Heart left ventricle (tissue), 16 donors: ENCODE measurements at regions not wholly inside any gene's neighbourhood (a gene's known extent, or its start where the extent isn't known, plus 50 kb on each side); places are given as distances from the start of the nearest gene placed in this dataset.

Experiments
- ATAC-seq, 4 donors: fragments of 200-7000 bp; cut with Tn5 transposase; one replicate each; pipeline ENCODE4 v1.9.1; 2020 to 2022; ENCODE audit warnings: moderate library complexity in 4 of 4, mild to moderate bottlenecking in 3 of 4, moderate number of reproducible peaks in 1 of 4
- DNase-seq, 5 donors: peaks; one replicate each; pipeline ENCODE4 v3.0.0-alpha.2; 2020
- H3K27ac ChIP-seq, 12 donors: fragments of 200-600 bp; sonication (generic) in 4 of 12; one replicate each; pipeline versions ENCODE4 v1.5.0 to v1.8.0; 2016 to 2022; ENCODE audit warnings: mild to moderate bottlenecking in 2 of 12
- H3K27me3 ChIP-seq, 9 donors: fragments of 200-600 bp; sonication (generic) in 2 of 9; one replicate each; pipeline versions ENCODE4 v1.5.1 to v1.8.0; 2016 to 2022; ENCODE audit warnings: mild to moderate bottlenecking in 3 of 9
- H3K36me3 ChIP-seq, 9 donors: fragments of 200-600 bp; sonication (generic) in 2 of 9; one replicate each; pipeline versions ENCODE4 v1.5.0 to v1.8.0; 2018 to 2022; ENCODE audit warnings: mild to moderate bottlenecking in 2 of 9
- H3K4me1 ChIP-seq, 12 donors: fragments of 200-600 bp; sonication (generic) in 4 of 12; one replicate each; pipeline versions ENCODE4 v1.5.0 to v1.8.0; 2016 to 2022; ENCODE audit warnings: mild to moderate bottlenecking in 3 of 12
- H3K4me3 ChIP-seq, 12 donors: fragments of 200-600 bp; sonication (generic) in 4 of 12; one replicate each; pipeline versions ENCODE4 v1.5.0 to v1.8.0; 2017 to 2022; ENCODE audit warnings: mild to moderate bottlenecking in 9 of 12, moderate library complexity in 4 of 12
- H3K9me3 ChIP-seq, 12 donors: fragments of 200-600 bp; sonication (generic) in 4 of 12; one replicate each; pipeline versions ENCODE4 v1.5.0 to v1.8.0; 2016 to 2022; ENCODE audit warnings: mild to moderate bottlenecking in 1 of 12
- POLR2A ChIP-seq, 2 donors: fragments of 450-650 bp; IDR thresholded peaks; one replicate each; pipeline ENCODE4 v1.6.1; 2017; ENCODE audit warnings: antibody characterized with exemption in 2 of 2, mild to moderate bottlenecking in 2 of 2, moderate library complexity in 2 of 2
- WGBS, 4 donors: extraction: QIAGEN DNeasy Blood & Tissue Kit in 2 of 4; methylation state at CpG; one replicate each; pipeline versions ENCODE4 v1.1.5 to v1.1.7; 2013 to 2018; 5-methylcytosine and 5-hydroxymethylcytosine counted together
- intact Hi-C, 10 donors: fragments of 100-400 bp; cut with DNase I; formaldehyde crosslinking; loops; one replicate each; pipeline versions ENCODE4 v1.11.1 to v1.14.2; 2022
- TF ChIP-seq, protein P1 (sequence below), 12 donors: fragments of 200-600 bp; sonication (generic) in 4 of 12; IDR thresholded peaks; one replicate each; pipeline versions ENCODE4 v1.5.0 to v1.8.0; 2018 to 2022; ENCODE audit warnings: antibody characterized with exemption in 12 of 12, mild to moderate bottlenecking in 5 of 12
- donor health status: ischemic (EF 13 %, LVEDD 7.1; RV severe dilation, severe dysfunction).
- donor health status: healthy with polysubstance abuse.
- donor health status: DM: no; HTN: yes; CAD: no.
- donor health status: DM: no; HTN: no; CAD: no.
- donor health status: ischemic (EF 25% LVEDD 6.9; RV normal size, moderate dysfunction).
- donor health status: ischemic (EF 25% LVEDD 5.7; RV mildly dilated, moderate dysfunction).
- donor health status: healthy.
- donor health status: DM: yes; HTN: yes; CAD: no.
- donor health status: ischemic (EF 35%, LVEDD 5.7; RV mildly dilated, moderate dysfunction).
- donor health status: nonischemic (EF 11% LVEDD 7.7; RV severe dilation, severe dysfunction).
- donor health status: DM: yes; HTN: yes; CAD: no.
- donor health status: PGD.
- donor health status: ischemic (EF 29% LVEDD 5.4; RV normal size, mild dysfunction).
- donor health status: nonischemic (EF 23%, LVEDD 6.1; RV moderate dilation, normal function).

DNA sequence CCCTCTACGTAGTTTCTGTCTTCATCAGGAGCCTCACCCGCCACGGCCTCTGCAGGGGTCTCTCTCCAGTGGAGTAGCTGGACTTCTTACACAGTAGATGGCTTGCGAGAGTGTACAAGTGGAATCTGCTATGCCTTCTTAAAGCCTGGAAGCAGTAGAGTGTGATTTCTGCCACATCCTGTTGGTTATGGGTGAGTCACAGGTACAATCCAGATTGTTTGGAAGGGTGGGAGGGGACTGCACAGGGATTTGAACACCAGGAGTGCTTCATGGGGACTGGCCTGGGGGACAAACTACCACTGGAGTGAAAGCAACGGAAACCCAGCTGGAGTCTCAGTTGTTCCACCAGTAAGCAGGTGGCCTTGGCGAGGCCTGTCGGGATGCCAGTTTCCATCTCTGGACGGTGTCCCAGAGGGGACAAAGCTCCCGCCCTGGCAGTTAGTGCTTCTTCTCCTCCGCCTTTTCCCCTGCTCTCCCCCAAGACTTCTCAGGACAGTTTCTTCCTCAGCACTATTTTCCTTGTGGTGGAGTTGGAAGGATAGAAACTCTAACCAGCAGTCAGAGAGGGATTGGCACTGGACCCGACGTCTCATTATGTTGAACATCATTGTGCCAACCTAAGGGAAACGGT, 85.0 kb upstream of the RCN1 start:
- TF ChIP-seq POLR2A (IDR thresholded peaks at IDR 0.05) = no peak
- TF ChIP-seq, protein P1, sequence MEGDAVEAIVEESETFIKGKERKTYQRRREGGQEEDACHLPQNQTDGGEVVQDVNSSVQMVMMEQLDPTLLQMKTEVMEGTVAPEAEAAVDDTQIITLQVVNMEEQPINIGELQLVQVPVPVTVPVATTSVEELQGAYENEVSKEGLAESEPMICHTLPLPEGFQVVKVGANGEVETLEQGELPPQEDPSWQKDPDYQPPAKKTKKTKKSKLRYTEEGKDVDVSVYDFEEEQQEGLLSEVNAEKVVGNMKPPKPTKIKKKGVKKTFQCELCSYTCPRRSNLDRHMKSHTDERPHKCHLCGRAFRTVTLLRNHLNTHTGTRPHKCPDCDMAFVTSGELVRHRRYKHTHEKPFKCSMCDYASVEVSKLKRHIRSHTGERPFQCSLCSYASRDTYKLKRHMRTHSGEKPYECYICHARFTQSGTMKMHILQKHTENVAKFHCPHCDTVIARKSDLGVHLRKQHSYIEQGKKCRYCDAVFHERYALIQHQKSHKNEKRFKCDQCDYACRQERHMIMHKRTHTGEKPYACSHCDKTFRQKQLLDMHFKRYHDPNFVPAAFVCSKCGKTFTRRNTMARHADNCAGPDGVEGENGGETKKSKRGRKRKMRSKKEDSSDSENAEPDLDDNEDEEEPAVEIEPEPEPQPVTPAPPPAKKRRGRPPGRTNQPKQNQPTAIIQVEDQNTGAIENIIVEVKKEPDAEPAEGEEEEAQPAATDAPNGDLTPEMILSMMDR (IDR thresholded peaks at IDR 0.05) = no peak
- WGBS, 4 donors = 83 to 91% (median 86%) methylated on average over 10 to 13 of the region's 13 CpGs
- intact Hi-C loops = loop anchor here in 3 of 10 donors (5.0 to 10.0 kb wide), 3 partner anchors 364 to 771 kb away; no protein-coding TSS in a partner anchor
- DNase-seq = no peak
- no peak for ATAC-seq
- H3K27ac ChIP-seq = no peak overlapping the region
- H3K4me1 ChIP-seq = no peaks in the 10 kb centered on the region
- H3K9me3 ChIP-seq = no peaks in the 10 kb centered on the region
- no peaks in the 10 kb centered on the region for H3K36me3 ChIP-seq
- no peak overlapping the region for H3K4me3 ChIP-seq
- peaks cover 0 to 83% (median 25%) of the 10 kb centered on the region in 9 donors for H3K27me3 ChIP-seq

GRCh38 chr11:32003335-32003734, 87.5 kb upstream of the RCN1 start:
- ATAC-seq = no peak
- 64 to 85% (median 72%) methylated on average over 9 of the region's 9 CpGs for WGBS, 4 donors
- DNase-seq = no peak
- Histone ChIP-seq H3K27me3 (peaks cover 0 to 75% (median 21%) of the 10 kb centered on the region in 9 donors), H3K4me1 (no peaks in the 10 kb centered on the region), H3K27ac (no peak overlapping the region), H3K9me3 (no peaks in the 10 kb centered on the region), H3K36me3 (no peaks in the 10 kb centered on the region), H3K4me3 (no peak overlapping the region)
- intact Hi-C loops = loop anchor here in 2 of 10 donors (10.0 kb wide), 2 partner anchors 609 to 769 kb away; no protein-coding TSS in a partner anchor
- TF ChIP-seq POLR2A (IDR thresholded peaks at IDR 0.05) = no peak
- TF ChIP-seq, protein P1 (IDR thresholded peaks at IDR 0.05) = no peak

DNA sequence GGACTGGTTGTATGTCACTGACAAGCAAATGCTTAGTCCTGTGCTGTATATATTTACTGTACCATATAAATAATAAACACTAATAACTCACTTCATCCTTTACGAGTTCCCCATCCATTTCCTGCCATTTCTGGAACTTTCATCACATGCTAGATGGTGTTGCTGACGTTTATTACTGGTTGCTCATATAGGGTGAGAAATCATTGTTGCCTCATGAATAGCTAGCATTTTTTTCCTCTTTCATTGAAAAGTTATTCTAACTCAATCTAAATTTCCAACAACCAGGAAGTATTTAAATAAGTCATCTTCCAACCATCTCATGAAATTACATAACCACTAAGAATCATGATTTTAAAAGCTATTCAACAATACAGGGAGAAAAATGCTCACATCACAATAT, 88.6 kb upstream of the RCN1 start:
- ATAC-seq (no peak), DNase-seq (no peak)
- TF ChIP-seq, protein P1 (IDR thresholded peaks at IDR 0.05) = no peak
- Histone ChIP-seq H3K36me3 (no peaks in the 10 kb centered on the region), H3K4me3 (no peak overlapping the region), H3K4me1 (no peaks in the 10 kb centered on the region), H3K9me3 (no peaks in the 10 kb centered on the region), H3K27me3 (peaks cover 0 to 78% (median 16%) of the 10 kb centered on the region in 9 donors), H3K27ac (no peak overlapping the region)
- WGBS, 4 donors = 58 to 72% (median 60%) methylated on average over 2 of the region's 2 CpGs
- intact Hi-C loops = loop anchor here in 2 of 10 donors (10.0 kb wide), 2 partner anchors 608 to 768 kb away; no protein-coding TSS in a partner anchor

DNA sequence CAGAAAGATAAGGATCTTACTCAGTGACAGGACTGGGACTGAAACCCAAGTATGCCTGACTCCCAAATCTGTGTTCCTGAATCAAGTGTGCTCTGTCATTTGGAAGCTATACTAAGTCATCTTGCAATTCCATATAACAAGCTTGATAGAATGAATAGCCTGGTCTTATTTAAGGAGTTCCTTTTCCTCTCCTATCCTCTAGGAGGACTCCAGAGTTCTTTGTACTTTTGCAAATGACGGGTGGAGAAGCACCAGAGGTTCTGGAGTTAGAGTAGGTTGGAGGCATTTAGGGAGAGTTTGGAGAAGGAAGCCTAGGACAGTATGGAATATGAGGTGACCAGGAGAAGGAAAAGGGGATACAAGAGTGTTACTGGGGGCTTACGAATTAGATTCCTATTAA, 92.9 kb upstream of the RCN1 start:
- no peak for DNase-seq
- WGBS, 4 donors = 64 to 70% (median 65%) methylated on average over 2 of the region's 2 CpGs
- ATAC-seq = no peak
- TF ChIP-seq POLR2A (IDR thresholded peaks at IDR 0.05) = no peak
- TF ChIP-seq, protein P1 (IDR thresholded peaks at IDR 0.05) = no peak
- Histone ChIP-seq H3K36me3 (no peaks in the 10 kb centered on the region), H3K27ac (no peak overlapping the region), H3K9me3 (no peaks in the 10 kb centered on the region), H3K4me1 (no peaks in the 10 kb centered on the region), H3K4me3 (no peak overlapping the region), H3K27me3 (peaks cover 0 to 58% (median 8%) of the 10 kb centered on the region in 9 donors)
- intact Hi-C loops = no loop called here
